ENCODE measurements at regions not wholly inside any gene's neighbourhood (a gene's known extent, or its start where the extent isn't known, plus 50 kb on each side); places are given as distances from the start of the nearest gene placed in this dataset.

DNA sequence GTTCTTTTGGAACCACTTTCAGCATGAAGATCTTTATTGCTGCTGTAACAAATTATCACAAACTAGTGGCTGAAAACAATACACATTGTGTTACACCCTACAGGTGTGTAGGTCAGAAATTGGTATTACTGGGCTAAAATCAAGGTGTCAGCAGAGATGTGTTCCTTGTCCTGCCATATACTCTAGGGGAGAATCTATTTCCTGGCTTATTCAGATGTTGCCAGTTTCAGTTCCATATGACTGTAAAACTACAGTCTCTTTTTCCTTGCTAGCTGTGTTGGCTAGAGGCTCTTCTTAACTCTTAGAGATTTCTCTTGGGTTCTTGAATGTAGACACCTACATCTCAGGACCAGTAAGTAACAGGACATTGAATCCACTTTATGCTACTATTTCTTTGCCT, 215.6 kb upstream of the PPFIA2 start:
- TF ChIP-seq, protein P1, sequence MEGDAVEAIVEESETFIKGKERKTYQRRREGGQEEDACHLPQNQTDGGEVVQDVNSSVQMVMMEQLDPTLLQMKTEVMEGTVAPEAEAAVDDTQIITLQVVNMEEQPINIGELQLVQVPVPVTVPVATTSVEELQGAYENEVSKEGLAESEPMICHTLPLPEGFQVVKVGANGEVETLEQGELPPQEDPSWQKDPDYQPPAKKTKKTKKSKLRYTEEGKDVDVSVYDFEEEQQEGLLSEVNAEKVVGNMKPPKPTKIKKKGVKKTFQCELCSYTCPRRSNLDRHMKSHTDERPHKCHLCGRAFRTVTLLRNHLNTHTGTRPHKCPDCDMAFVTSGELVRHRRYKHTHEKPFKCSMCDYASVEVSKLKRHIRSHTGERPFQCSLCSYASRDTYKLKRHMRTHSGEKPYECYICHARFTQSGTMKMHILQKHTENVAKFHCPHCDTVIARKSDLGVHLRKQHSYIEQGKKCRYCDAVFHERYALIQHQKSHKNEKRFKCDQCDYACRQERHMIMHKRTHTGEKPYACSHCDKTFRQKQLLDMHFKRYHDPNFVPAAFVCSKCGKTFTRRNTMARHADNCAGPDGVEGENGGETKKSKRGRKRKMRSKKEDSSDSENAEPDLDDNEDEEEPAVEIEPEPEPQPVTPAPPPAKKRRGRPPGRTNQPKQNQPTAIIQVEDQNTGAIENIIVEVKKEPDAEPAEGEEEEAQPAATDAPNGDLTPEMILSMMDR (IDR thresholded peaks at IDR 0.05; ENCODE audit: low read length) = no peak
- no peak for TF ChIP-seq EZH2phosphoT487 (IDR thresholded peaks at IDR 0.05; ENCODE audit: low read length)
- no peak for TF ChIP-seq EZH2 (optimal IDR thresholded peaks at IDR 0.05; ENCODE audit: low read depth, low read length)

All from MM.1S (cell line).